AG09319 (cell line): ENCODE measurements at regions not wholly inside any gene's neighbourhood (a gene's known extent, or its start where the extent isn't known, plus 50 kb on each side); places are given as distances from the start of the nearest gene placed in this dataset.

Experiments
- DNase-seq: peaks from one replicate; pipeline ENCODE4 v3.0.0-alpha.2; 2010; ENCODE audit warnings: low read depth; ENCODE audit errors: extremely low read depth
- TF ChIP-seq, protein P1 (sequence below): IDR thresholded peaks from 2 replicates; pipeline ENCODE4 v1.5.1; 2011; ENCODE audit warnings: low read depth, mild to moderate bottlenecking, inconsistent platforms, low read length, moderate library complexity

- TF ChIP-seq, protein P1, sequence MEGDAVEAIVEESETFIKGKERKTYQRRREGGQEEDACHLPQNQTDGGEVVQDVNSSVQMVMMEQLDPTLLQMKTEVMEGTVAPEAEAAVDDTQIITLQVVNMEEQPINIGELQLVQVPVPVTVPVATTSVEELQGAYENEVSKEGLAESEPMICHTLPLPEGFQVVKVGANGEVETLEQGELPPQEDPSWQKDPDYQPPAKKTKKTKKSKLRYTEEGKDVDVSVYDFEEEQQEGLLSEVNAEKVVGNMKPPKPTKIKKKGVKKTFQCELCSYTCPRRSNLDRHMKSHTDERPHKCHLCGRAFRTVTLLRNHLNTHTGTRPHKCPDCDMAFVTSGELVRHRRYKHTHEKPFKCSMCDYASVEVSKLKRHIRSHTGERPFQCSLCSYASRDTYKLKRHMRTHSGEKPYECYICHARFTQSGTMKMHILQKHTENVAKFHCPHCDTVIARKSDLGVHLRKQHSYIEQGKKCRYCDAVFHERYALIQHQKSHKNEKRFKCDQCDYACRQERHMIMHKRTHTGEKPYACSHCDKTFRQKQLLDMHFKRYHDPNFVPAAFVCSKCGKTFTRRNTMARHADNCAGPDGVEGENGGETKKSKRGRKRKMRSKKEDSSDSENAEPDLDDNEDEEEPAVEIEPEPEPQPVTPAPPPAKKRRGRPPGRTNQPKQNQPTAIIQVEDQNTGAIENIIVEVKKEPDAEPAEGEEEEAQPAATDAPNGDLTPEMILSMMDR: no peak
- DNase-seq: no peak
Observed at GRCh38 chr9:73451003-73451402, 299.3 kb downstream of the ANXA1 start.

DNA sequence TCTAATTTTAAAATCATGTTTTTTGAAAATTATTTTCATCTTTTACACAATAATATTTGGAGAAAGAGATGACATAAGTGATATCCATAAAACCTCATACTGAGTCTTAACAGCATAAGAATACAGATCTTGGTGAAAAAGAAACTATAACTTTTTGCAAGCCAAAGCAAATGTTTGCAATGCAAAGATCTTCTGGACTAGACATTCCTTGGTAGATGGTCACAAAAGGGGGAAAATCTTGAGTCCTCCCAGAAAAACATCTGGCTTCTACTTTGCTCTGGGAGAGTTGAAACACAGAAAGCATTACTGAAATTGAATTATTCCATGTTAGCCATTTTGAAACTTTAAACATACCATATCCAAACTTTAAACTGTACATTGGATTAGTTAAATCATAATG is 308.2 kb downstream of the ANXA1 start:
- no peak for DNase-seq
- TF ChIP-seq, protein P1: no peak

GRCh38 chr9:73468716-73469115 is 317.1 kb downstream of the ANXA1 start:
- no peak for DNase-seq
- TF ChIP-seq, protein P1: no peak

GRCh38 chr9:73470766-73471165 is 319.1 kb downstream of the ANXA1 start:
- no peak for DNase-seq
- TF ChIP-seq, protein P1: no peak

GRCh38 chr9:73474002-73474600 is 322.4 kb downstream of the ANXA1 start:
- no peak for DNase-seq
- TF ChIP-seq, protein P1: no peak

DNA sequence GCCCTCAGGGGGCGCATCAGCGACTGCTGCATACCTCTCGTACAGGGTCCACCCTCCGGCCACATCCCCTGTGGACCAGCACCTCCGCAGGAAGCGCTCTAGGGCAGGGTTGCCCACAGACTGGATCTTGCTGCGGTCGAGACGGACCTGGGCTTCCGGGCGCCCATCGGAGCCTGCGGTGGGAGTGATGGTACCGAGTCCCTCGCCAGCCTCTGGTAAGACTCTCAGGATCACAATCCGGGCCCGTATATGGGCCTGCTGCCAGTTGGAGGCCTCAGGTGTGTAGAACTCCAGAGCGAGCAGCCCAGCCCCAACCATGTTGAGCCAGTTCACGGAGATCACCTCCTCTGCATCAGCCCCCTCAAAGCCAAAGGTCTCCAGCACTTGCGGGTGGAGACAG is 323.0 kb downstream of the ANXA1 start:
- DNase-seq: no peak
- TF ChIP-seq, protein P1: no peak

- DNase-seq: no peak
- TF ChIP-seq, protein P1: no peak
Observed at GRCh38 chr9:73494894-73495293, 343.2 kb downstream of the ANXA1 start.
